Prostate gland (tissue), 2 donors: ENCODE measurements at regions not wholly inside any gene's neighbourhood (a gene's known extent, or its start where the extent isn't known, plus 50 kb on each side); places are given as distances from the start of the nearest gene placed in this dataset.

Source experiments
- CTCF ChIP-seq, 4 experiments: fragments of 200-600 bp in 2 of 4; fragments of 450-650 bp in 2 of 4; sonication (generic) in 2 of 4; IDR thresholded peaks; 1 replicate in 3 of 4; 2 replicates in 1 of 4; pipeline ENCODE4 v1.5.1; 2016 to 2019; ENCODE audit warnings: antibody characterized with exemption in 4 of 4, mild to moderate bottlenecking in 2 of 4, moderate library complexity in 2 of 4
- POLR2A ChIP-seq: fragments of 450-650 bp; IDR thresholded peaks from one replicate; pipeline ENCODE4 v1.6.1; 2016; ENCODE audit warnings: antibody characterized with exemption, mild to moderate bottlenecking

GRCh38 chr10:84766923-84767322 lies 438.5 kb downstream of the CCSER2 start:
- no peak for TF ChIP-seq POLR2A
- no peak for TF ChIP-seq CTCF (IDR thresholded peaks at IDR 0.05)
